GM12875 (cell line): ENCODE measurements at regions not wholly inside any gene's neighbourhood (a gene's known extent, or its start where the extent isn't known, plus 50 kb on each side); places are given as distances from the start of the nearest gene placed in this dataset.

Experiments
- H3K4me3 ChIP-seq: one replicate; pipeline ENCODE4 v1.5.1; 2011; ENCODE audit warnings: low read depth, low read length, control low read depth
- CTCF ChIP-seq: IDR thresholded peaks from 2 replicates; pipeline ENCODE4 v1.5.1; 2011; ENCODE audit warnings: low read depth, mild to moderate bottlenecking, control low read depth, inconsistent platforms, low read length, moderate library complexity, borderline replicate concordance; ENCODE audit not compliant: insufficient read depth

GRCh38 chr15:62558640-62559380 lies 393.7 kb upstream of the C2CD4B start:
- no peak overlapping the region for H3K4me3 ChIP-seq
- TF ChIP-seq CTCF = no peak

GRCh38 chr15:62559381-62559733 lies 394.3 kb upstream of the C2CD4B start:
- TF ChIP-seq CTCF = no peak
- no peak overlapping the region for H3K4me3 ChIP-seq

DNA sequence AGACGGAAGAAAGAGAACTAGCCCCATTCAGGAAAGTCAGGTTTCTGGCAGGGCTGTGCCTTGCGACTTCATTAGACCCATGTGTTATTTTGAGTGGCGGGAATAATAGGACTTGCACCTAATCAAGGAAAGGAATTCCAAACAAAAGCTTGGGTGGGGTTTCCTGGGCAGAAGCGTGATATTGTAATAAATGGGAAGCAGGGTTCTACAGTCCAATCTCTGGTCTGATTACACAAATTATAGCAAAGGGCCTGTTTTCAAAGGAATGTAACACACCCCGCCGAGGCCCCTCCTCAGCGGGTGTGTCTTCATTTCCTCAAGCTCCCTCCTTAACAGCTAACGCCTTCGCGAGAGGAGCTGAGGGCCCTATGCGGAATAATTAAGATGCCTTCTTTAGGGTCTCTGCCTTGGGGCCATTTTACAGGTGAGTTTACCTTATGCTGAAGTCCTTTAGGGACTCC lies 396.0 kb upstream of the C2CD4B start:
- no peak for TF ChIP-seq CTCF
- H3K4me3 ChIP-seq = no peak overlapping the region

DNA sequence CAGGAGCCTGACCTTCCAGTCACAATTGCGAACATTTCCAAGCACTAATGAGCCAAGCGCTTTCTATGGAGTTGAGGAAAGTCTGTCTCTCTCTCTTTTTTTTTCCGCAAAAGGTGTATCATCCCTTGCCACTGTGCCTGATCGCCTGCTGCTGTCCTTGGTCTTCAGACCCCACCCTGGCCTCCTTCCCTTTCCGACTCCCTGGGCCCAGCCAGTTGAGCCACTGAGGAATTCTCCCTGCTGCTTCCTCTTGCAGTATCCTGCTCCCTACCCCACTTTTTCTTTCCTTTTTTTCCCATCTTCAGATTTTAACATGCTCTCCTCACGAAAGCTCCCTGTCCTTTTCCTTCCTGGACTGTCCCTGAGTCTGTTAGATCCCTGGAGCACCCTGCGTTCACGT lies 396.5 kb upstream of the C2CD4B start:
- no peak for TF ChIP-seq CTCF
- no peak overlapping the region for H3K4me3 ChIP-seq

DNA sequence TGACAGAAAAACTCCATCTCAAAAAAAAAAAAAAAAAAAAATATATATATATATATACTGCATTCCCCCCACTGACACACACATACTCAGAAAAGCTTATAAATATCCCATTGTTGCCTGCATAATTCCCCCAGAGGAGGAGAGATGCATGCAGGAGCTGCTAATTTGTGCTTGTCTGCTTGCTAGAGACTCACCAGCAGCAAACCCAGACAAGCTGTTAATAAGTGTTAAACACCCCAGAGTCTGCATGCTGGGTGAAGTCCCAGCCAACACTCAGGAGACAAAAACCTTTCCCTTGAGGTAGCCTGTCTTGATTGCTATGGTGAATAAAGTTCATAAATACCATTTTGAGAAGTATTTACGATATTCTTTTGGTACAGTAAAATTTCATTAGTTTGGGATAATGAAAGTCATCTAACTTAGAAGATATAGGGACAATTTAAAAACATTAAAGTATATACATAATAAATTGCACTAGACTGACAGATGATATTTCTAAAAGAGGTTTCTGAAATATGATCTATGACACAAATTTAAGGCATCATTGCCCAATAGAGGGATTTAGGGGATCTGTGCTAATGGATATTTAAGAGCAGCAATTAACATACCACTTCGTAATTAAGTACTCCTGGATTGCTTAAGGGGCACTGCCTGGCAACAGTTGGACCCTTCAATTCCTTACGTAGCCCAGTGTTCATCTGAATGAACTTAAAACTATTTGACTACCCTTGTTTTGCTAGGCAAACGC lies 400.0 kb upstream of the C2CD4B start:
- TF ChIP-seq CTCF = no peak
- H3K4me3 ChIP-seq = no peak overlapping the region

DNA sequence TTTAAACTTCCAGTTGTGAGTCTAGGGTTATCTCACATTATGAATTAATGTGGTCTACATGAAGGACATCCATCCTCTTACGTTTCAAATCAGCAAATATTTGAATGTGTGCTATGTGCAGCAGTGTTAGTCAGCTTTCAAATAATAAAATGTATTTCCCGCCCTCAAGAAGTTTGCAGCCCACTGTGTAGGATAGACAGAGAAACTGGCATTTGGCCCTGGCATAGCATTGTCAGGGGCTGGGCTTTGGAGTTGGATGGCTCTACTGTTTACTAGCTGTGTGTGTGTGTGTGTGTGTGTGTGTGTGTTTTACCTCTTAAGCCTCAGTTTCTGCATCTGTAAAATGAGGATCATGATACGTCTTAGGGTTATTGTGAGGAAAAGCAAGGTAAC lies 400.5 kb upstream of the C2CD4B start:
- H3K4me3 ChIP-seq = no peak overlapping the region
- no peak for TF ChIP-seq CTCF

DNA sequence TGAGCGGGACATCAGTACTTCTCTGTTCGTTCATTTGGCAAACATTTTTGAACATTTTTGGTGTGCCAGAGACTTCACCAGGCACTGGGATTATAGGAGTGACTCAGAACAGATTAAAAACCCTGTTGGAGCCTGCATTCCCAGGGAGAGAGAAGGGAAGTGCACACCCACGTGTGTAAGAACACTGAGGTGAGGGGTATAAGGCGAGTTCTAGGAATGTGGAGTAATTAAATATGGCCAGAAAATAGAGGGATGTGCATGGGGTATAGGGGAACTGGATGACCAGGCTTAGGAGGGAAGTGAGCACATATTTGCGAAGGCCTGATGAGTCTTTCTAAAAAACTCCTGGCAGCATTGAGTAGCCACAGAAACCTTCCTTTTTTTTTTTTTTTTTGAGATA lies 401.2 kb upstream of the C2CD4B start:
- H3K4me3 ChIP-seq = no peak overlapping the region
- no peak for TF ChIP-seq CTCF
